ENCODE measurements at regions not wholly inside any gene's neighbourhood (a gene's known extent, or its start where the extent isn't known, plus 50 kb on each side); places are given as distances from the start of the nearest gene placed in this dataset.

DNA sequence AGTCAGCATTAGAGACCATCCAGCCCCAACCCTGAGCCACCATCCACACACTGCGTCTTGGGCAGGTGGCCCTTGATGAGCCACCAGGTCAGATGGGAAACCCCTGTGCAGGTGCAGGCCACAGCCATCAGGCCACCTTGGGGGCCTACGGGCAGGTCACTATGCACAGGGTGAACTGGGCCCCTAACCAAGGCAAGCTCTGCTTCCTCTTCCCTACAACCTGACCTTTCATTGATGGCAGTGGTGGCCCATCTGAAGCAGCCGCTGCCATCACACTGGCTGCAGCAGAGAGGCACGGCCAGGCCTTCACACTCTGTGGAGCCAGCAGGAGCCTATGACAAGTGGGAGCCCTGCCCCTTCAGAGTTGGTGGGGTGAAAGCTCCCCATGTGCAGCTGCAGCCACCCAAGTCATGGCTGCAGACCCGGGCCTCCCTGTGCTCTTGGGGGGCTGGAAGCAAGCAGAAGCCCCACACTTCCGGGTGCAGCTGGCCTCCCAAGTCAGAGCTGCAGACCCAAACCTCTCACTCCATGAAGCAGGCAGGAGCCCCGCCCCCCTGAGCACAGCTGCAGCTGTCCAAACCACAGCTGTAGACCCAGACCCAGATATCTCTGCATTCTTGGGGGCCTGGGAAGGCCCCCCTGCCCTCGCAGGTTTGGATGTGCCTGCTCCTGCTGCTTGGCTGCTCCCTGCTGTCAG is 681.5 kb downstream of the MATN1 start:
- H2AFZ ChIP-seq (replicated peaks) = no peak overlapping the region
- H3K27ac Mint-ChIP-seq = no peak overlapping the region
- H3K4me3 ChIP-seq = no peak overlapping the region
- no peaks in the 10 kb centered on the region for H3K36me3 Mint-ChIP-seq
- H3K9me3 ChIP-seq (ENCODE audit: low read depth) = no peaks in the 10 kb centered on the region
- H3K4me2 ChIP-seq = no peak overlapping the region
- H3K4me1 Mint-ChIP-seq = no peaks in the 10 kb centered on the region
- no peaks in the 10 kb centered on the region for H3K4me1 ChIP-seq
- H3K27me3 ChIP-seq = no peaks in the 10 kb centered on the region
- H3K4me3 Mint-ChIP-seq = no peak overlapping the region
- peaks cover 3% of the 10 kb centered on the region for H3K27me3 Mint-ChIP-seq (ENCODE audit: insufficient read depth, low read depth)
- H3K9ac ChIP-seq = no peak overlapping the region
- DNase-seq (ENCODE audit: low spot score) = no peak
- H3K79me2 ChIP-seq (ENCODE audit: low read depth) = no peaks in the 10 kb centered on the region
- H3F3A ChIP-seq (ENCODE audit: low read depth) = no peaks in the 10 kb centered on the region
- TF ChIP-seq CTCF (IDR thresholded peaks at IDR 0.05) (no peak), EZH2phosphoT487 (IDR thresholded peaks at IDR 0.05) (no peak), EZH2 (IDR thresholded peaks at IDR 0.05) (no peak)
- no peaks in the 10 kb centered on the region for H4K20me1 ChIP-seq (ENCODE audit: low read depth)
- H3K27ac ChIP-seq = no peak overlapping the region
- H3K36me3 ChIP-seq = no peaks in the 10 kb centered on the region
- peaks cover 3% of the 10 kb centered on the region for H3K9me3 Mint-ChIP-seq

- TF ChIP-seq EZH2 (IDR thresholded peaks at IDR 0.05) = no peak
- no peak for TF ChIP-seq CTCF (IDR thresholded peaks at IDR 0.05)
- TF ChIP-seq EZH2phosphoT487 (IDR thresholded peaks at IDR 0.05) = no peak
- H3K9me3 ChIP-seq (ENCODE audit: low read depth) = no peaks in the 10 kb centered on the region
- no peaks in the 10 kb centered on the region for H3K36me3 ChIP-seq
- H3K27me3 ChIP-seq = no peaks in the 10 kb centered on the region
- H3K4me1 ChIP-seq = no peaks in the 10 kb centered on the region
- no peak overlapping the region for H3K4me3 Mint-ChIP-seq
- no peaks in the 10 kb centered on the region for H3K79me2 ChIP-seq (ENCODE audit: low read depth)
- H3F3A ChIP-seq (ENCODE audit: low read depth) = no peaks in the 10 kb centered on the region
- H2AFZ ChIP-seq (replicated peaks) = no peak overlapping the region
- no peak overlapping the region for H3K9ac ChIP-seq
- no peak for DNase-seq (ENCODE audit: low spot score)
- H3K27ac Mint-ChIP-seq = no peak overlapping the region
- no peaks in the 10 kb centered on the region for H3K36me3 Mint-ChIP-seq
- H3K4me2 ChIP-seq = no peak overlapping the region
- H4K20me1 ChIP-seq (ENCODE audit: low read depth) = no peaks in the 10 kb centered on the region
- peaks cover 3% of the 10 kb centered on the region for H3K27me3 Mint-ChIP-seq (ENCODE audit: insufficient read depth, low read depth)
- peaks cover 3% of the 10 kb centered on the region for H3K9me3 Mint-ChIP-seq
- H3K27ac ChIP-seq = no peak overlapping the region
- H3K4me3 ChIP-seq = no peak overlapping the region
- no peaks in the 10 kb centered on the region for H3K4me1 Mint-ChIP-seq
These were observed 683.0 kb downstream of the MATN1 start for GRCh38 chr1:30040081-30041019.

GRCh38 chr1:30039354-30040080 is 683.9 kb downstream of the MATN1 start:
- Mint-ChIP-seq H3K9me3 (peaks cover 3% of the 10 kb centered on the region), H3K36me3 (no peaks in the 10 kb centered on the region), H3K27ac (no peak overlapping the region), H3K4me3 (no peak overlapping the region), H3K4me1 (no peaks in the 10 kb centered on the region), H3K27me3 (ENCODE audit: insufficient read depth, low read depth) (peaks cover 9% of the 10 kb centered on the region)
- H3K36me3 ChIP-seq = no peaks in the 10 kb centered on the region
- no peak overlapping the region for H3K27ac ChIP-seq
- no peaks in the 10 kb centered on the region for H3K9me3 ChIP-seq (ENCODE audit: low read depth)
- H3K27me3 ChIP-seq = no peaks in the 10 kb centered on the region
- no peaks in the 10 kb centered on the region for H3K79me2 ChIP-seq (ENCODE audit: low read depth)
- no peak overlapping the region for H3K4me2 ChIP-seq
- no peaks in the 10 kb centered on the region for H4K20me1 ChIP-seq (ENCODE audit: low read depth)
- no peaks in the 10 kb centered on the region for H3F3A ChIP-seq (ENCODE audit: low read depth)
- H2AFZ ChIP-seq (replicated peaks) = no peak overlapping the region
- no peaks in the 10 kb centered on the region for H3K4me1 ChIP-seq
- no peak overlapping the region for H3K9ac ChIP-seq
- TF ChIP-seq EZH2phosphoT487 (IDR thresholded peaks at IDR 0.05) (no peak), EZH2 (IDR thresholded peaks at IDR 0.05) (no peak), CTCF (IDR thresholded peaks at IDR 0.05) (no peak)
- no peak for DNase-seq (ENCODE audit: low spot score)
- H3K4me3 ChIP-seq = no peak overlapping the region

All from neural progenitor cell (in vitro differentiated cells).